Keratinocyte (primary cell): ENCODE measurements at regions not wholly inside any gene's neighbourhood (a gene's known extent, or its start where the extent isn't known, plus 50 kb on each side); places are given as distances from the start of the nearest gene placed in this dataset.

Experiments used
- DNase-seq: peaks from one replicate; pipeline ENCODE4 v3.0.0-alpha.2; 2011; ENCODE audit warnings: low read depth, missing footprints, low spot score
- FAIRE-seq: peaks from 2 replicates; lab custom pipeline; 2011; peaks lifted over from hg19 to GRCh38; lab: Jason Lieb, UNC
- H2AFZ ChIP-seq: 2 replicates; pipeline ENCODE4 v1.6.0; 2012; ENCODE audit warnings: low read length, control low read depth, inconsistent platforms; ENCODE audit not compliant: control insufficient read depth
- H3K27ac ChIP-seq: 2 replicates; pipeline ENCODE4 v1.5.1; 2011; ENCODE audit warnings: low read length; ENCODE audit not compliant: control insufficient read depth, insufficient read depth
- H3K27me3 ChIP-seq: 3 replicates; pipeline ENCODE4 v1.6.0; 2011; ENCODE audit warnings: low read length; ENCODE audit not compliant: control insufficient read depth, insufficient read depth; ENCODE audit errors: extremely low read depth
- H3K36me3 ChIP-seq, 2 experiments: 2 replicates in 1 of 2; 3 replicates in 1 of 2; pipeline ENCODE4 v1.5.1; 2011; ENCODE audit warnings: low read length in 2 of 2, mild to moderate bottlenecking in 1 of 2; ENCODE audit not compliant: control insufficient read depth in 2 of 2, insufficient read depth in 2 of 2; ENCODE audit errors: extremely low read depth in 1 of 2
- H3K4me1 ChIP-seq: 3 replicates; pipeline ENCODE4 v1.5.1; 2011; ENCODE audit warnings: low read length; ENCODE audit not compliant: control insufficient read depth, insufficient read depth; ENCODE audit errors: extremely low read depth
- H3K4me2 ChIP-seq: 3 replicates; pipeline ENCODE4 v1.6.0; 2011; ENCODE audit warnings: low read depth, low read length; ENCODE audit not compliant: control insufficient read depth, insufficient read depth; ENCODE audit errors: extremely low read depth
- H3K4me3 ChIP-seq, 3 experiments: fragments of 200-600 bp in 1 of 3; sonication (generic) in 1 of 3; 2 replicates in 2 of 3; 3 replicates in 1 of 3; pipeline ENCODE4 v1.5.1; 2011 to 2016; ENCODE audit warnings: low read length in 3 of 3, mild to moderate bottlenecking in 3 of 3, control low read depth in 2 of 3, inconsistent platforms in 1 of 3, low read depth in 1 of 3, mixed read lengths in 1 of 3, mixed run types in 1 of 3, moderate library complexity in 1 of 3; ENCODE audit not compliant: control insufficient read depth in 2 of 3, insufficient read depth in 2 of 3; ENCODE audit errors: extremely low read depth in 1 of 3
- H3K79me2 ChIP-seq: 2 replicates; pipeline ENCODE4 v1.6.0; 2012; ENCODE audit warnings: low read length; ENCODE audit not compliant: control insufficient read depth, insufficient read depth
- H3K9ac ChIP-seq: 3 replicates; pipeline ENCODE4 v1.6.0; 2011; ENCODE audit warnings: low read length; ENCODE audit not compliant: control insufficient read depth, insufficient read depth; ENCODE audit errors: extremely low read depth
- H3K9me1 ChIP-seq: 3 replicates; pipeline ENCODE4 v1.6.0; 2011; ENCODE audit warnings: low read length; ENCODE audit not compliant: control insufficient read depth, insufficient read depth; ENCODE audit errors: extremely low read depth
- H3K9me3 ChIP-seq: 2 replicates; pipeline ENCODE4 v1.5.1; 2012; ENCODE audit warnings: low read depth, low read length; ENCODE audit not compliant: control insufficient read depth
- H4K20me1 ChIP-seq: 3 replicates; pipeline ENCODE4 v1.6.0; 2011; ENCODE audit warnings: low read length; ENCODE audit not compliant: control insufficient read depth, insufficient read depth; ENCODE audit errors: extremely low read depth
- CTCF ChIP-seq, 3 experiments: IDR thresholded peaks in 1 of 3; conservative IDR thresholded peaks in 1 of 3; optimal IDR thresholded peaks in 1 of 3; 2 replicates in 2 of 3; 3 replicates in 1 of 3; pipeline versions ENCODE3 to v1.5.1; 2011; ENCODE audit warnings: low read length in 3 of 3, mild to moderate bottlenecking in 3 of 3, moderate library complexity in 2 of 3, control low read depth in 1 of 3, inconsistent platforms in 1 of 3; ENCODE audit not compliant: insufficient read depth in 2 of 3; ENCODE audit errors: extremely low read depth in 1 of 3
- EZH2 ChIP-seq: IDR thresholded peaks from one replicate; pipeline ENCODE4 v1.6.1; 2012; ENCODE audit warnings: inconsistent platforms, mild to moderate bottlenecking, low read length, moderate library complexity
- dilution Hi-C: fragments of 300-500 bp; cut with MboI; formaldehyde crosslinking; loops from one replicate; pipeline ENCODE4 v1.7.0; 2020; ENCODE audit warnings: low sequenced_read_pairs; ENCODE audit not compliant: extremely low pct_ligation_motif_present

GRCh38 chrX:108946531-108946930 lies 210.2 kb upstream of the IRS4 start:
- Histone ChIP-seq H3K27ac (no peak overlapping the region), H3K9me1 (no peaks in the 10 kb centered on the region), H3K36me3 (no peaks in the 10 kb centered on the region), H2AFZ (no peak overlapping the region), H3K4me1 (no peaks in the 10 kb centered on the region), H3K9ac (no peak overlapping the region), H3K9me3 (no peaks in the 10 kb centered on the region), H3K4me3 (no peak overlapping the region), H3K27me3 (no peaks in the 10 kb centered on the region), H3K79me2 (no peaks in the 10 kb centered on the region), H4K20me1 (no peaks in the 10 kb centered on the region), H3K4me2 (no peak overlapping the region)
- DNase-seq: no peak
- dilution Hi-C loops: no loop called here
- FAIRE-seq: no peak
- no peak for TF ChIP-seq CTCF (optimal IDR thresholded peaks at IDR 0.05 in 1 of 3, IDR thresholded peaks at IDR 0.05 in 1 of 3, conservative IDR thresholded peaks at IDR 0.05 in 1 of 3; ENCODE audit: extremely low read depth in 1 of 3, insufficient read depth in 2 of 3, low read length in 3 of 3)
- TF ChIP-seq EZH2: no peak

GRCh38 chrX:108945883-108946523 lies 209.6 kb upstream of the IRS4 start:
- DNase-seq (no peak), FAIRE-seq (no peak)
- Histone ChIP-seq H3K4me2 (no peak overlapping the region), H3K4me1 (no peaks in the 10 kb centered on the region), H3K4me3 (no peak overlapping the region), H3K9me3 (no peaks in the 10 kb centered on the region), H2AFZ (no peak overlapping the region), H3K79me2 (no peaks in the 10 kb centered on the region), H3K9ac (no peak overlapping the region), H4K20me1 (no peaks in the 10 kb centered on the region), H3K27ac (no peak overlapping the region), H3K36me3 (no peaks in the 10 kb centered on the region), H3K9me1 (no peaks in the 10 kb centered on the region), H3K27me3 (no peaks in the 10 kb centered on the region)
- dilution Hi-C loops: no loop called here
- TF ChIP-seq CTCF (optimal IDR thresholded peaks at IDR 0.05 in 1 of 3, IDR thresholded peaks at IDR 0.05 in 1 of 3, conservative IDR thresholded peaks at IDR 0.05 in 1 of 3; ENCODE audit: extremely low read depth in 1 of 3, insufficient read depth in 2 of 3, low read length in 3 of 3): no peak
- no peak for TF ChIP-seq EZH2
